NCI-H460 (cell line): ENCODE measurements at regions not wholly inside any gene's neighbourhood (a gene's known extent, or its start where the extent isn't known, plus 50 kb on each side); places are given as distances from the start of the nearest gene placed in this dataset.

Source experiments
- DNase-seq: peaks from one replicate; pipeline ENCODE4 v3.0.0-alpha.2; 2016; ENCODE audit warnings: low read depth; ENCODE audit errors: extremely low read depth

DNA sequence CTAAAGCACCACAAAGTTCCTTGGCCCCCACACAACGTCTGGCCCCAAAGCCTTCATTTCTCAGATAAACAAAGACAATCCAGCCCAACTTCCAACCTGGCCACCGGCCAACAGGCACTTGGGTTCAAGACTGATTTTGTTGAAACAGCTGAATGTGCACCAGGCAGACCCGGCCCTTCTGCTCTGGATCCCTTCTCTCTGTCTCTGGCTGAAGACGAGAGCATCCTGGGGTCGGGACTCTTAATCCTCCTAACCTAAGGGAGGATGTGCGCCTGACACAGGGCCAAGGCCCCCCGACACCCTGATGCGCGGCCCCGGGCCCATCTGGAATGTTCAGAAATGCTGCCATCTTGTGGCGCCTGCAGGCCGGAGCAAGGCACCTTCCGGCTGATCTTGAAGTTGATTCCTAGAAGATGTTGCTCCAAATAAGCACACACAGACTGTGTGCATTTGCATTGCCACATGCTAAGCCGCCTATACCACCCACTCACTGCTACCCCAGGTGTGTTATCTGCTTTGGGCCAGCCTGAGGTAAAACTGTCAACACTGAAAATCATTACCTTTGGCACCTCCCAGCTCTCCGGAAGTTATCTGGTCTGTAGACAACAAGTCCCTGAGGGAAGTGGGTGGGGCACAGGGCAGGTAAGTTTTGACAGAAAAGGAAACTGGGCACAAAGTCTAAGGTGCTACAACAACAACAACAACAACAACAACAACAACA, 98.4 kb upstream of the HABP2 start:
- DNase-seq = peak; percentile 36

DNA sequence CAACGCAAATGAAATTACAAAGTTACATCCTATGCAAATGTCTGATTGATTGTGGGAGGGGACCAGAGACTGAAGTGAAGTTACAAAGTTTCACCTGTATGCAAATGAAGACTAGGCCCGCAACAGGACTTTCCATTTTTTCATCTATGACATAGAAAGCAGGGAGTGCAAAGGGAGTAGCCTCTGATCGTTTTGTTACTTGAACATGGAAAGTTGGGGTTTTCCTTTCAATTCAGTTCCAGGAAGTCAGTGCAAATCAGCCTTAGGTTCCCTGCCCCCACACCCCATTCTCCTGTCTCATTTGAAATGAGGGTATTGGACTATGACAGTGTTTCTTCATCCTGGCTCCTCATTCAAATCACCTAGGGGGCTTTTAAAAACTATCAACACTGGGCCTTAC, 96.9 kb upstream of the HABP2 start:
- no peak for DNase-seq

DNA sequence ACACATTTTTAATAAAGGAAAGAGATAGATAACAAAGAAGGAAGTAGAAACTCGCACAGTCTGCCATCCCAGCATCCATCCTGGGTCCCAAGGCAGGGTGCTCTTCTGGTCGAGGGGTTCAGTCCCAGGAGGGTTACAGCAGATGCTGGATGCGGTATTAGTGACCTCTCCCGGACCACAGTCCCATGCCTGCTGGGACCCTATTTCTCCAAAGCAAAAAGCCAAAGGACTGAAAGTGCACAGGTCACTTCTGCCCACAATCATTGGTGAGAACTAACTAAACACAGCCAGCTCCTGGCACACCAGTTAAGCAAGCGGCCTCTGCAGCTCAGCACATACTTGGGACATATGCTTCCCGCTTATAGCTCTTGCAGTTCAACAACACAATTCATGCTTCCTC, 96.1 kb upstream of the HABP2 start:
- DNase-seq = no peak

DNA sequence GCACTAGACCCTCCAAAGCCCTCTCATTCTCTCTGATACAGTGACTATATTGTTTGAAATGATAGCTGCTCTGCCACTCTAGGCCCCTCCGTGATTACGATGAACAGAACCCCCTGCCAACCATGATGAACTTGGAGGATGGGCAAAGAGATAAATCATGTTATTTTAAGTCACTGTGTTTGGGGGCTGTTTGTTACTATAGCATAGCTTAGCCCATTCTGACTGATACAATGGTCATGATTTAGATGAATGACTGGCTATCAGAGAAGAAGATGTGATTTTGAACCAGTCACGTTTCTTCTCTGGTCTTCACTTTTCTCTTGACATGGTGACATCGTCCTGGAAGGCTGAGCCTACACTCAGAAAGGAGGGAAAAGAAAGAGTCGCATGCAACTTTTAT, 95.4 kb upstream of the HABP2 start:
- no peak for DNase-seq

DNA sequence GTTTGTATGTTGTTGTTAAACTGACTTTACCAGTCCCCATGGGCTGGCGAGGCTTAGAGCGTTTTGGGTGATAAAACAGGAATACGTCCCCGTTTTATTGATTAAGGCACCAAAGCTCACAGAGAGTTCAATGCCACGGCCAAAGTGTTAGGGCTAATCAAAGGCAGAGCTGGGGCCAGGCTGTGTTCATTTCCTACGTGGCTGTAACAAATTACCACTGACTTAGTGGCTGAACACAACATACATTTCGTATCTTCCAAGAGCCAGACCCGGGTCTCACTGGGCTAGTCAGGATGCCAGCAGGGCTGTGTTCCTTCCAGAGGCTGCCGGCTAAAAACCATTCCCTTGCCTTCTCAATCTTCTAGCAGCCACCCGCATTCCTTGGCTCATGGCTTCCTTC, 94.4 kb upstream of the HABP2 start:
- DNase-seq = no peak

DNA sequence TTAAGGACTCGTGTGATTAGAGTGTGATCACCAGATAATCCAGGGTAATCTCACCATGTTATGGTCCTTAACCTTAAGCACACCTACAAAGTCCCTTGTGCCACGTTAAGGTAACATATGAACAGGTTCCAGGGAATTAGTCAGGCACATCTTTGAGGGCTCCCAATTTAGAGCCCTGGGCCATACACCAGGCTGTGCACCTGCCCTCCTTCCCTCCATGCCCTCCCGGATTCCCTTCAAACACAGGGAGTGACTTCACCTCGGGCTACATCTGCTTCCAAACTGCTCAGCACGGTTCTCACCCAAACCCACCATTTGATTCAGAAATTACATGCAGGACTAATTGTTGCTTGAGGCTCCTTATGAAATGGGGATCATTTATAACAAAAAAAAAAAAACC, 93.9 kb upstream of the HABP2 start:
- DNase-seq = no peak

DNA sequence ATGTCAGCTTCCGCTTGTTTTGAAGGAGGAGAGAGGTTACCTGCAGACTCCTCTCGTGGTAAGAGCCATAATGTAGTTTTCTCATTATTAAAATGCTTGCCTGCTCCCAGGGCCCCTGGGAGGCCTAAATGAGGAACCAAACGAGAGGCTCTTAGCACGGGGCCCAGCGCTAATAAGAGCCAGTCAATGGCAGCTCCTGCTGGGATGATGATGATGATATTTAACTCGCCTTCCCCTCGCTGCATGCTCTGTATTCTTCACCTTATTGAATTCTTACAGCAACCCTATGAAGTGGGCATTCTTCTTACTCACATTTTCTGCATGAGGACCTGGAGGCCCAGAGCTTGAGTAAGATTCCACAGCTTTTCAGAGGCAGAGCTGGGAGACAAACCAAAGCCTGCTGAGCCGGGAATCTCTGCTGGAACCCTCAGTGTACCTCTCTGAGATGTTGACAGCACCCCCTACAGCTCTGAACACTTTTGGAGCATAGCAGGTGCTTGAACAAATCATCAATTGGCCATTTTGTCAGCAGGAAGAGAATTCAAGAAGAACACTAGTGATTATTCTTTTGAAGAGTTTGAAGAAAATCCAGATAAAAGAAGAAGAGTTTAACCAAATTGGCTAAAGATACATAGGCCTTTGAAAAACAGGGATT, 93.1 kb upstream of the HABP2 start:
- DNase-seq = no peak

DNA sequence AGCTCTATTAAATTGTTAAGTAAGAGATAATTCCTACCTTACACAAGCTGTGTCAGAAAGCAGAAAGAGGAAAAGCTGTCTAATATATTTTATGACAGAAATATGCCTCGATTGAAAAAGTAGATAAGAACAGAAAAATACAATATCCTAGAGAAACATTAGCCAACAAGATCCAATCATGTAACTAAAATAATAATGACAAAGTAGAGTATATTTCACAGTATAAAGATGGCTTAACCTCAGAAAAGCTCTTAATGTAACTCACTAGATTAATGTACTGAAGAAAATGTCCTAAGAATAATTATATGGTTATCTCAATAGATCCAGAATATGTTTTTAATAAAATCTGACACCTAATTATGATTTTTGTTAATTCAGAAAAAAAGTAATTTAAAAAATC, 89.8 kb upstream of the HABP2 start:
- no peak for DNase-seq

DNA sequence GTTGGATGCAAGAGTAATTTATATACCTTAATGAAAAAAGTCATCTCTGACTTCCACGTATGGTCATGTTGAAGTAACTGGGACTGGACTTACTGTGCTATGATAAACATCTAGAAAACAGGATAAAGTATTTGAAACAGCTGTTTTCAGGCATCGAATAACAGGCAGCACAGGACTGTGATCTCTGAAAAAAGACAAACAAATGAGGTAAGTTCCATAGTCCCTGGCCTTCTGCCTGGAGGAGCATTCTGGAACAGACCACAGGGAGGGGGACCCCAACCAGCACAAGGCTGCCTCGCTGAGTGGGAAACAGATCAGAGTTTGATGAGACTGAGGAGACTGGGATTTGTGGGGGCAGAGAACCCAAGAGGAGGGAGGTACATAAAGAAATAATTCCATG, 89.1 kb upstream of the HABP2 start:
- DNase-seq = no peak

DNA sequence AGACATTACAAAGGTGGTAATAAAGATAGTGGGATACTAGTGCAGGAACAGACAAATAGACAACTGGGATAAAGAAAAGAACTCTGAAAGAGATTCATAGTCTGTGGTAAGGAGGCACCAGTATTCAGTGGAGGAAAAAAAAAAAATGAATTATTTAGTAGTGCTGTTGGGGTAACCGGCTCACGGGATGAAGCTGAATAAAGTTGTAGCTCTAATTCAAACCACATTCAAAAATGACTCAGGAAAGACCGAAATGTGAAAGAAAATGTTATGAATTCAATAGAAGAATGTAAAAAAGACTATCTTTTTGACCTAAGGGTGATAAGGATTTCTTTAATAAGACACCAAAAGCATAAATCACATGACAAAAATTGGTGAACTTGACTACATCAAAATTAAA, 83.1 kb upstream of the HABP2 start:
- DNase-seq = no peak

DNA sequence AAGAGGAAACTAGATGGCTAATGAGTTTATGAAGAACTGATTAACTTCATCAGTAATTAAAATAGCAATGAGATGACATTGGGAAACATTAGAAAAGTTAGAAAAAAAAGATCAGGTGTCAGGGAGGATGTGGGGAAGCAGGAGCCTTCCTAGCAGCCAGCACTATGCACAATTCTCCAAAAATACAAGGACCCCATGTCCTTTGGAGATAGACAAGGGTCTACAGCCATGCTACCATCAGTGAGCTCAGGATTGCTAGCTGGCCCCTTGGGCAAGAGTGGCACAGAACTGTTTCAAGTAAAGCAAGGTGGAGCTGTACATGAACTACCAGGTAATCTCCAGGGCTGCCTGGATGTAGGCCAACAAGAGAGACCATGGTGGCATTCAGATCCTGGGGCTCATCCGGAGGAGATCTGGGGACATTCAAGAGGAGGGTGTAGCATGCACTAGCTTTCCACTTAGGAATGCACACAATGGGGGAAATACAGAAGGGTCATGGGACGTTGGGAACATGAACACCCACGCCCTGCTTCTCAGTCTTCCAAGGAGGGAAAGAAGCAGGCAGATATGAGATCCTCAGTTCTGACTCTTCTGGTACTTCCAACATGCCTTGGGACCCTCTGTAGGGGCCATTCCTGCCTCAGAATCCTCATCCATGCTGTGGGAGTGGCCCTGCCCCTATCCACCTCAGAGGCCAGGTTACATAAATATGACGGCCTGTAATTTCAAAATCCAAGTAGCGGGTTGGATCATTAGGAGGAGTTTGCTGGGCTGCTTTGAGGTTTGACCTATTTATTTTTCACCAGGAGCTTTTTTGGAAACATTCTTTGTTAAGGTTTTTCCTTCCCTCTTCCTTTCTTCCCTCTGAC, 82.2 kb upstream of the HABP2 start:
- no peak for DNase-seq

DNA sequence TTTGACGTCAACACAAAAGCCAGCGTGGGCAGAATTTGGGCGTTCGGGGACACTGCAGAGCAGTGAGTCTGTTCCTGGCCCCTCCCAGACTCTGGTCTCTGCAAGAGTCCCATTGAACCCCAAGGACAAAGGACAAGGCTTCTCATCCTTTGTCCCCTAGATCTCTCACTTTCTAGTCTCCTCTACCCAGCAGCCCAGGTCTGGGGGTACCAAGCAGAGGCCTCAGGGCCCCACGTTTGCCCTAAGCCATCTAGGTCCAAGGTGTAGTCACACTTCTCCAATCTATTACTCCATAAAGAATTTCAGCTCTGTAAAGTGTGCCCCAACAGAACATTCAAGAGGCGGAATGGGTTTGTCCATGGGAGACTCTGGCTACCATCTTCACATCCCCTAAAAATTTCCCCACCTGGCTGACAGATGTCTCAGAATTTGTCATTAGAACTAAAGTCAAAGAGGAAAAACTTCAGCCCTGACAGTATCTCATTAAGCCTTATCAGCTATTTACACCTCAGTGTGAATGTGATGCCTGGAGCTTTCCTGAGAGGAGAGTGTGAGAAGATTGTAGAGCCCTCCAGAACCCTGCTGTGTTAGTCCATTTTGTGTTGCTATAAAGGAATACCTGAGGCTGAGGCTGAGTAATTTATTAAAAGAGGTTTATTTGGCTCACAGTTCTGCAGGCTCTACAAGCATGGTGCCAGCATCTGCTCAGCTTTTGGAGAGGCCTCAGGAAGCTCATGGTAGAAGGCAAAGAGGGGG, 81.4 kb upstream of the HABP2 start:
- DNase-seq = no peak

DNA sequence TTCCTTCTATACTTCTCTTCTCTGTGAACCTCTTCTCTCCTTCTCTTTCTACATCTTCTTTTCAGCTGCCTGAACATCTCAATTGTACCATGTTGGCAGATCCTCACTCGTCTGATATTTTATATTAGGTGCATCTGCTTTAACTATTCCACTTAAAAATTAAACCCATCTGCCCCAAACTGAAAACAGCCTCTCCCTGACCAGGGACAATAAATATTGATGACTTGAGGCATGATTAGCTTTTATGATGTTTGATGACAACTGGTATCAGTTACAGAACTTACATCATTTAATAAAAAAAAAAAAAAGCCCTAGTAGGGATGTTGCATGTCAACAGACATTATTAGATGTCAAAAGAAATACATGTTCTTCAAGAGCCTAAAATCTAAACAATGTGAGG, 79.8 kb upstream of the HABP2 start:
- no peak for DNase-seq

DNA sequence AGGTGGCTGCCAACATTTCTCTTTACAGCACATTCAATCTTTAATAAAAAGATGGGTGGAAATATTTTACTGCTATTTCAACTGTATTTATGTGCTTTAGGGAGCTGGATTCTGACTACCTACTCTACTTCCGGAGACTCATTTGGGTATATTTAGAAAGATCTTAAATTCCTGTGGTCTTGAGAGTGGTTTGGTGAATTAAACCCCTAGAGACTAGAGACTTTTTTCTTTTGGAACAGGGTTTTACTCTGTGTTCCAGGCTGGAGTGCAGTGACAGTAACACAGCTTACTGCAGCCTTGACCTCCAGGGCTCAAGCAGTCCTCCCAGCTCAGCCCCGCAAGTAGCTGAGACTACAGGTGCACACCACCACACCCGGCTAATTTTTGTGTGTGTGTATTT, 79.0 kb upstream of the HABP2 start:
- no peak for DNase-seq

DNA sequence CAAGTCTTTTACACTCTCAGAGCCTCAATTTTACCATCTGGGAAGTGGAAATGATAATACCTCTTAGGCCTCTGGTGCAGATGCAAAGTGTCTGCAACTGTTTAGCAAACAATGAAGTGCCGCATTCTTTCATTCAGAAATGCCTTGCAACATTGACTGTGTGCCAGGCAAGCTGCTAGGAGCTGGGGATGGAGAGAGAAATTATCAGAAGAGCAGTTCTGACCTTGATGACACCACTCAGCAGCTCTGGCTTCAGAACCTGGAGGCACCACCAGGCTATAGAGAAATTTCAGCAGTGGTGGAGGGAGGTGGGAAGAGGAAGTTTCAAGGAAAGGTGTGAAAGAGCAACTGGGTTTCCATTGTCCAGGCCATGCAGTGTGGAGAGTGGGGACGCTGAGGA, 78.1 kb upstream of the HABP2 start:
- DNase-seq = no peak

DNA sequence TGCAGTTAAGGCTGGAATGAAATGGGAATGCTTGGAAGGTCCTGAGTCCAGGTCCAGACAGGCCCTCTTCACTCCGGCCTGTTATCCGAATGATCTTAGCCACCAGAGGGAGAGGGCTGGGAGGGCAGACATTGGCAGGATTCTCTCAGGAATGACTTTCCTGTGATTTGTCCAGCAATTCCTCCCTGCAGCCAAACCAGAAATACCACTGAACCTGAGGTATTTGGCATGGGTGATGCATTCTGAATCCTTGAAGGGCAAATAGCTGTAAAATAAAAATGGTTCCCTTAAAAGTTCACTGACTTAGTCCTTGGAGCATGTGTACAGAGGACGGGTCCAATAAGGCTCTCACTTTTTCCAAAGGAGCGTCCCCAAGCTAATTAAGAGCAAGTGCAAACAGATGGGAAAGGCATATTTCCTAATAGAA, 77.5 kb upstream of the HABP2 start:
- no peak for DNase-seq

DNA sequence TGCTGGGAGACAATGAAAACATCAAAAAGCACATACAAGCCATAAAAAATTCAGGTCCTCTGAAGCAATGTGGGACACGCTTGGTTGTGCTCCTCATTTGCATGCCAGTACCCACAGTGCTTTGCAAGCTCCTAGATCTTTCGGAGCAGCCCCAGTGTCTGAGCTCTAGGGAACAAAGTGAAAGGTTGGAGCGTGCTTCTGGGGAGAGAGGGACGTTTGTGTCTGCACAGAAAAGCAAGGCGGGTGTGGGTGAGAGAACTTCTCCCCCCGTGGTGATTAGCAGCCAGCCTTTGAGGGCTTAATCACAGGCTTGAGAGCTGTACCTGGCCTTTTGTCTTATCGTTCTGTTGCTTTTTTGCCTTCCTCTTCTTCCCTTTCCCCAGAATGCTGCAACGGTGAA, 76.7 kb upstream of the HABP2 start:
- no peak for DNase-seq

DNA sequence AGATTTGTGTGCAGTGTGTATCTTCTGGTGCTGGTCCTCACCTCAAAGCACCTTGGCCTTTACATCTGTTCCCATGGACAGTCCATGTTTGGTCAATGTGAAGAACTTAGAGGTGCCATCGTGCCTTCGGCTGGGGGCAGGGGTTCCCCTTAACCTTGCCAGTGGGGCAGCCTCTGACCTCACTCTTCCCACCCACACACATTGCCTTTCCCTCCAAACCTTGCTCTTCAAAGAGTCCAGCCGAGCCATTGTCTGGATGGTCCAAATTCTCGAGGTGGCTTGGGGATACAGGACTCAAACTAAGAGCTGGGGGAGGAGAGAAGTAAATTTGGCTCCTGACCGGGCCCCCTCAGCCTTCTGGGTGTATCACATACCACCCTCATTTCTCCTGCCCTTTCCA, 76.2 kb upstream of the HABP2 start:
- DNase-seq = no peak

DNA sequence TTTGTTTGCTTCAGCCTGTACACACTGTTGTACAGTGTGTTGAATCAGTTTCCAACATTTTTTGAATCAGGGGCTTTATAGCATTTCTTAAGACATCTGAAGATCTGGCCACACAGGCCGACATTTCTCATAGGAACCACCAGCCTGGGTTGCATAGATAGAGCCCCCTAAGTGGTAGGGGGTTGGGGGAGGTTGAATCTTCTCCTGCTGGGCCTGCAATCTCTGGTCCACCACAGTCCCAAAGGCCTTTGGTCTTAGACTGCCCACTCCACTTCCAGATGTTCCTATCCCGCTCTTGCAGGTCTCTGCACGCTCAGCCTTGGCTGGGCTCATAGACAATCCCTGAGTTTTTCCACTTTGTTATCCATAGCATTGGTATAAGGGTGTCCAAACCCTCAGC, 75.4 kb upstream of the HABP2 start:
- DNase-seq = no peak

DNA sequence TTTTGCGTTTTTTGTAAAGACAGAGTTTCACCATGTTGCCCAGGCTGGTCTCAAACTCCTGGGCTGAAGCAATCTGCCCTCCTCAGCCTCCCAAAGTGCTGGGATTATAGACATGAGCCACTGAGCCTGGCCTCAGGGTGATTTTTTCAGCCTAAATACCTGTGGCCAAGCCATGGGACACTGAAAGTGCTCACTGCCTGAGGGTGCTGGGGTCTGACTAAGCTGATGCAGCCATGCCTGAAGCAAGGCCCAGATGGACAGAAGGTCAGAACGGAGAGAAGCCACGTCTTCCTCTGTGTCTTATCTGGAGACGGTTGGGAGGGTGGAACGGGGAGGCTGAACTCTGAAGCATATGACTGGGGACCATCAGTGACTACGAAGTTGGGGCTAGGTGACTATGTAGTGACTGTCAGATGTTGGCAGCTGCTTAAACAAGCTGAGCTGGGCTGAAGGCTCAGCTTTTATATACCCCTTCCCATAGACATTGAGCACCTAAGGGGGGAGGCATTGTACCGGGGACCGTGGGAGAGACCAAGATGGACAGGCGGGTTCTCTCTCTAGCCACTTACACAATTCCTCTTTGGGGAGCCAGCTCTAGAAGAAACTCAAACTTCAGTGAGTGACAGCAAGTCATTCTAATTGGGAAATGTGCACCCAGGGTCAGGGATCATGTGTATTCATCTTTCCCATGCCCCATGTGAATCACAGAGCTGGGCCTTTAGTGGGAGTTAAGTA, 73.3 kb upstream of the HABP2 start:
- DNase-seq = no peak

DNA sequence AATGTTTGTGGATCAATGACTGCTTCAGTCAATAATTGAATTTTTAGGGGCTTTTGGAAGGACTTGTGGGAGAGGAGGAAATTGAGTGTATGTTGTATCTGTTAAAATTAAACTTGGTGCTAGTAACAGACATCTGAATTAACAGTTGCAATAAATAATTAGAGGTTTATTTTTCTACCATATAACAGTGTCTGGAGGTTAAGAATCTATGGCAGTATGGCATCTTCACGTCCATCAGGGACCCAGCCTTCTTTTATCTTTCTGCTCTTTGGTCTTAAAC, 72.8 kb upstream of the HABP2 start:
- no peak for DNase-seq
